Spleen (tissue), 11 donors: ENCODE measurements at regions not wholly inside any gene's neighbourhood (a gene's known extent, or its start where the extent isn't known, plus 50 kb on each side); places are given as distances from the start of the nearest gene placed in this dataset.

Source experiments
- DNase-seq: peaks from one replicate; pipeline ENCODE4 v3.0.0-alpha.2; 2020
- H3K27ac ChIP-seq, 8 donors: fragments of 200-600 bp; sonication (generic) in 7 of 8; 1 replicate in 4 of 8; 2 replicates in 4 of 8; pipeline versions ENCODE4 v1.5.0 to v1.8.0; 2016 to 2021; ENCODE audit warnings: inconsistent platforms in 4 of 8, mild to moderate bottlenecking in 4 of 8, moderate library complexity in 1 of 8
- H3K27me3 ChIP-seq, 7 donors: fragments of 200-600 bp; sonication (generic) in 6 of 7; replicated peaks in 1 of 7; 1 replicate in 4 of 7; 2 replicates in 3 of 7; pipeline versions ENCODE4 v1.5.0 to v1.8.0; 2016 to 2021; ENCODE audit warnings: inconsistent platforms in 3 of 7, mild to moderate bottlenecking in 1 of 7
- H3K36me3 ChIP-seq, 6 donors: fragments of 200-600 bp; sonication (generic) in 5 of 6; 1 replicate in 4 of 6; 2 replicates in 2 of 6; pipeline versions ENCODE4 v1.5.0 to v1.8.0; 2016 to 2021; ENCODE audit warnings: inconsistent platforms in 2 of 6
- H3K4me1 ChIP-seq, 6 donors: fragments of 200-600 bp; sonication (generic) in 5 of 6; 1 replicate in 3 of 6; 2 replicates in 3 of 6; pipeline versions ENCODE4 v1.5.0 to v1.8.0; 2016 to 2021; ENCODE audit warnings: inconsistent platforms in 3 of 6
- H3K4me3 ChIP-seq, 8 donors: fragments of 200-600 bp; sonication (generic) in 7 of 8; 1 replicate in 4 of 8; 2 replicates in 4 of 8; pipeline versions ENCODE4 v1.5.0 to v1.8.0; 2016 to 2021; ENCODE audit warnings: inconsistent platforms in 4 of 8, mild to moderate bottlenecking in 4 of 8, moderate library complexity in 2 of 8
- H3K9me3 ChIP-seq, 8 donors: fragments of 200-600 bp; sonication (generic) in 7 of 8; 1 replicate in 4 of 8; 2 replicates in 4 of 8; pipeline versions ENCODE4 v1.5.0 to v1.8.0; 2016 to 2021; ENCODE audit warnings: inconsistent platforms in 4 of 8
- POLR2A ChIP-seq, 3 donors: fragments of 450-650 bp; IDR thresholded peaks; one replicate each; pipeline ENCODE4 v1.5.1; 2017; ENCODE audit warnings: antibody characterized with exemption in 3 of 3, mild to moderate bottlenecking in 1 of 3
- POLR2AphosphoS5 ChIP-seq, 3 donors: sonication (generic); formaldehyde crosslinking; IDR thresholded peaks; one replicate each; pipeline ENCODE4 v1.5.1; 2017; ENCODE audit warnings: antibody characterized with exemption in 3 of 3
- whole genome bisulfite sequencing, 5 donors: extraction: QIAGEN DNeasy Blood & Tissue Kit in 3 of 5; methylation state at CpG; one replicate each; pipeline versions ENCODE4 v1.1.5 to v1.1.7; 2013 to 2018; 5-methylcytosine and 5-hydroxymethylcytosine counted together
- intact Hi-C: fragments of 100-400 bp; cut with DNase I; formaldehyde crosslinking; loops from one replicate; pipeline ENCODE4 v1.15.0; 2023; ENCODE audit warnings: low total_unique reads
- TF ChIP-seq, protein P1 (sequence below), 11 experiments: fragments of 200-600 bp in 7 of 11; fragments of 450-650 bp in 4 of 11; sonication (generic) in 4 of 11; IDR thresholded peaks in 8 of 11; conservative IDR thresholded peaks in 3 of 11; 1 replicate in 7 of 11; 2 replicates in 4 of 11; pipeline versions ENCODE4 v1.4.0 to v1.8.0; 2016 to 2021; ENCODE audit warnings: antibody characterized with exemption in 11 of 11, inconsistent platforms in 4 of 11, mild to moderate bottlenecking in 1 of 11
- donor health status: healthy with polysubstance abuse.
- donor health status: DM: no; HTN: no; CAD: no; lungs with moderate emphysema.
- donor health status: DM: no; HTN: no; CAD: no.
- donor health status: Bipolar disorder and iron deficiency.
- donor health status: healthy.
- donor health status: DM: no; HTN: no; CAD: no.
- donor health status: DM: yes; HTN: yes; CAD: no.

DNA sequence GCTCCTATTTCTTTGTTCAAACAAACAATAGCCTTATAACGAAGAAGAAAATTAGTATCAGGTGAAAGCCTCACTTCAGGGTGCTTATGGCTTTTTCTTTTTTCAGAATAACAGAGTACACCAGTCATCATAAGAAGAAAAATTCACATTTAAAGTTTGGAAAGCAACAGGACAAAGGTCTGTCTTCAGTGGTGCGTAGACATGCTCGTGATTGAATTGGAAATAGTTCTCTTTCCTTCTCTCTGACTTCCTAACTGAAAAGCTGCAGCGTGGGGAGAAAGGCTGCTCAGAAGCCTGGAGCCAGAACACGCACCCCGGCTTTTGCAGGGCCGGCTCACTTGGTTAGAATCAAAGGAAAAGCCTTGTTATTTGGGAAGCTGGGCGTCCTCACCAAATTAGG, 127.6 kb upstream of the ZNF516 start:
- WGBS, 5 donors = 83 to 95% (median 86%) methylated on average over 8 of the region's 8 CpGs
- Histone ChIP-seq H3K9me3 (peaks cover 0 to 7% (median 0%) of the 10 kb centered on the region in 8 donors), H3K36me3 (no peaks in the 10 kb centered on the region), H3K4me3 (no peak overlapping the region), H3K4me1 (peaks cover 5 to 36% (median 21%) of the 10 kb centered on the region in 6 donors), H3K27ac (no peak overlapping the region), H3K27me3 (peaks cover 0 to 33% (median 0%) of the 10 kb centered on the region in 7 donors)
- no peak for DNase-seq
- intact Hi-C loops = no loop called here
- TF ChIP-seq POLR2A (IDR thresholded peaks at IDR 0.05) (no peak), POLR2AphosphoS5 (IDR thresholded peaks at IDR 0.05) (no peak)
- TF ChIP-seq, protein P1, sequence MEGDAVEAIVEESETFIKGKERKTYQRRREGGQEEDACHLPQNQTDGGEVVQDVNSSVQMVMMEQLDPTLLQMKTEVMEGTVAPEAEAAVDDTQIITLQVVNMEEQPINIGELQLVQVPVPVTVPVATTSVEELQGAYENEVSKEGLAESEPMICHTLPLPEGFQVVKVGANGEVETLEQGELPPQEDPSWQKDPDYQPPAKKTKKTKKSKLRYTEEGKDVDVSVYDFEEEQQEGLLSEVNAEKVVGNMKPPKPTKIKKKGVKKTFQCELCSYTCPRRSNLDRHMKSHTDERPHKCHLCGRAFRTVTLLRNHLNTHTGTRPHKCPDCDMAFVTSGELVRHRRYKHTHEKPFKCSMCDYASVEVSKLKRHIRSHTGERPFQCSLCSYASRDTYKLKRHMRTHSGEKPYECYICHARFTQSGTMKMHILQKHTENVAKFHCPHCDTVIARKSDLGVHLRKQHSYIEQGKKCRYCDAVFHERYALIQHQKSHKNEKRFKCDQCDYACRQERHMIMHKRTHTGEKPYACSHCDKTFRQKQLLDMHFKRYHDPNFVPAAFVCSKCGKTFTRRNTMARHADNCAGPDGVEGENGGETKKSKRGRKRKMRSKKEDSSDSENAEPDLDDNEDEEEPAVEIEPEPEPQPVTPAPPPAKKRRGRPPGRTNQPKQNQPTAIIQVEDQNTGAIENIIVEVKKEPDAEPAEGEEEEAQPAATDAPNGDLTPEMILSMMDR (IDR thresholded peaks at IDR 0.05 in 8 of 11, conservative IDR thresholded peaks at IDR 0.05 in 3 of 11) = no peak

DNA sequence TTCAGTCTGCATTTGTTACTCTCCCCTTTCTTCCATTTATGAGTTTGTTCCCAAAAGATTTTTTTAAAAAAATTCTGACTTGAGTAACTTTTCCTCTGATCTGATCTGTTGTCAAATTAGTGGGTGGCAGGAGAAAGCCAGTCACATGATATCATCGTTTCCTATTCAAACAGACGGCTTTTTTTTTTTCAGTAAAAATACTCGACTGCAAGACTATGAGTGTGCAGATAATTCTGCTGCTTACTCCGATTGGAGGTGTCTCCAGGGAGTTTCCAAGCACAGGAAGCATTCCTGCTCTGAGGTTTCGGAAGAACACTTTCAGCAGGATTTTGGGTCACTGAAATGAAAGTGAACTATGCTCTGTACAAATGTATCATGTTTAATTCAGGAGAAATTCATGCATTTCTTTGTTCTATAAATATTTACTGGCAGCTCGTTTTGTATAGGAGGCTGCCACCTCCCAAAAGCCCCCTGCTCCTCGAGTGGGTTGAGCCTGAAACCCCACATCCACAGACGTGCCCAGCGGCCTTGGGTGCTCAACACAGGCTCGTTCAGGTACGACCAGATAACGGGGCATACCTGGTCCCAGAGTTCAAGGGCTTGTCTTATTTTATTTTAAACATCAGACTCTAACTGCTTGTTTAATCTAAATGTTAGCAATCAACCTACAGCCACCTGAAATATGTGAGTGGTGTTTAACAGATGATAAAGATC, 126.9 kb upstream of the ZNF516 start:
- intact Hi-C loops = no loop called here
- DNase-seq = no peak
- 26 to 31% (median 30%) methylated on average over 12 of the region's 12 CpGs for WGBS, 5 donors

DNA sequence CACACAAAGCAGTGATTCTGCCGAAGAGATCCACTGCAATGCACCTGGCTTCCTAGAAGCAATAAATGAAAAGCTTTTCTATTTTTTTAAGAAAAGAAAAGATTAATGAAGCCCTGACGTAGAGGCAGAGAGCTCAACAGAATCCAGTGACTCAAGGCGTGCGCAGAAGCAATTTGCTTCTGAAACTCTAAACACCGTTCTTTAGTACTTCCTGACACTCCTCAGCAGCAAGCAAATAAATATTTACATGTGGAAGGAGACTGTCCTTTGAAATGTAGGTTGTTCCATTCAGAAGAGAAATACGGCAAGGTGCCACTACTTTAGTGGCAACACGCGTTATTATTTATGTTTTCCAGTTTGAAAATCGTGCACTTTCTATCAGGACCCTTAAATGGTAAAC, 126.2 kb upstream of the ZNF516 start:
- Histone ChIP-seq H3K9me3 (no peaks in the 10 kb centered on the region), H3K36me3 (no peaks in the 10 kb centered on the region), H3K27me3 (peaks cover 0 to 33% (median 0%) of the 10 kb centered on the region in 7 donors), H3K27ac (no peak overlapping the region), H3K4me1 (peaks cover 5 to 36% (median 21%) of the 10 kb centered on the region in 6 donors), H3K4me3 (peak overlapping the region in 2 of 8 donors; percentile 4 to 34)
- no peak for DNase-seq
- TF ChIP-seq POLR2A (IDR thresholded peaks at IDR 0.05) (no peak), POLR2AphosphoS5 (IDR thresholded peaks at IDR 0.05) (no peak)
- TF ChIP-seq, protein P1 (IDR thresholded peaks at IDR 0.05 in 8 of 11, conservative IDR thresholded peaks at IDR 0.05 in 3 of 11) = no peak
- 51 to 71% (median 60%) methylated on average over 9 of the region's 9 CpGs for WGBS, 5 donors
- intact Hi-C loops = no loop called here

More for the DNA sequence above, 126.9 kb upstream of the ZNF516 start:
- Histone ChIP-seq H3K27me3 (peaks cover 0 to 33% (median 0%) of the 10 kb centered on the region in 7 donors), H3K27ac (no peak overlapping the region), H3K4me3 (peak overlapping the region in 1 of 8 donors; percentile 34), H3K36me3 (no peaks in the 10 kb centered on the region), H3K9me3 (no peaks in the 10 kb centered on the region), H3K4me1 (peaks cover 5 to 36% (median 21%) of the 10 kb centered on the region in 6 donors)
- TF ChIP-seq POLR2A (IDR thresholded peaks at IDR 0.05) = no peak
- TF ChIP-seq, protein P1 (IDR thresholded peaks at IDR 0.05 in 8 of 11, conservative IDR thresholded peaks at IDR 0.05 in 3 of 11) = no peak
- no peak for TF ChIP-seq POLR2AphosphoS5 (IDR thresholded peaks at IDR 0.05)
